ENCODE measurements at regions not wholly inside any gene's neighbourhood (a gene's known extent, or its start where the extent isn't known, plus 50 kb on each side); places are given as distances from the start of the nearest gene placed in this dataset.

DNA sequence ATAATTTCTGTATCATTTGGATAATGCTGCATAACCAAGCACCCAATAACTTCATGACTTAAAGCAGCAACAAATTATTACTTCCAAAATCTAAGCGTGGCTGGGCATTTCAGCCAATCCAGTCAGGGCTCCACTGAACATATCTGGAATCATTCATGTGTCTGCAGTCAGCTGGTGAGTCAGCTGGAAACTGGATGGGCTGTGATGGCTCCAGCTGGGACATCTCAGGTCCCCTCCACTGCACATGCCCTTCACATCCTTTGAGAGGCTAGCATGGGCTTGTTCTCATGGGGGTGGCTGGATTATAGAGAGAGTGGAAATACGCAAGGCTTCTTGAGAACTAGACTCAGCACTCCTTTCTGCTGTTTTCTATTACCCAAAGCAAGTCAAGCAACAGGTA lies 961.9 kb downstream of the DIAPH3 start:
- TF ChIP-seq ZNF274 (IDR thresholded peaks at IDR 0.05; ENCODE audit: low read length) (no peak), ZNF274 (tag by site-specific recombination; IDR thresholded peaks at IDR 0.05; ENCODE audit: borderline replicate concordance) (no peak), ZNF501 (tag by site-specific recombination; IDR thresholded peaks at IDR 0.05) (no peak), CTCF (tag by site-specific recombination; IDR thresholded peaks at IDR 0.05) (no peak), ZNF776 (tag by site-specific recombination; IDR thresholded peaks at IDR 0.05; ENCODE audit: borderline replicate concordance) (no peak), ZNF140 (tag by site-specific recombination; IDR thresholded peaks at IDR 0.05) (no peak), ZSCAN30 (tag by site-specific recombination; IDR thresholded peaks at IDR 0.05) (no peak), TCF7L2 (IDR thresholded peaks at IDR 0.05; ENCODE audit: borderline replicate concordance, low read depth, low read length) (no peak), BCL11A (tag by site-specific recombination; IDR thresholded peaks at IDR 0.05; ENCODE audit: low read depth) (no peak), ZBTB11 (tag by site-specific recombination; conservative IDR thresholded peaks at IDR 0.05; ENCODE audit: low read depth) (no peak), ZBTB26 (tag by site-specific recombination; optimal IDR thresholded peaks at IDR 0.05) (no peak)
- TF ChIP-seq, protein P1, sequence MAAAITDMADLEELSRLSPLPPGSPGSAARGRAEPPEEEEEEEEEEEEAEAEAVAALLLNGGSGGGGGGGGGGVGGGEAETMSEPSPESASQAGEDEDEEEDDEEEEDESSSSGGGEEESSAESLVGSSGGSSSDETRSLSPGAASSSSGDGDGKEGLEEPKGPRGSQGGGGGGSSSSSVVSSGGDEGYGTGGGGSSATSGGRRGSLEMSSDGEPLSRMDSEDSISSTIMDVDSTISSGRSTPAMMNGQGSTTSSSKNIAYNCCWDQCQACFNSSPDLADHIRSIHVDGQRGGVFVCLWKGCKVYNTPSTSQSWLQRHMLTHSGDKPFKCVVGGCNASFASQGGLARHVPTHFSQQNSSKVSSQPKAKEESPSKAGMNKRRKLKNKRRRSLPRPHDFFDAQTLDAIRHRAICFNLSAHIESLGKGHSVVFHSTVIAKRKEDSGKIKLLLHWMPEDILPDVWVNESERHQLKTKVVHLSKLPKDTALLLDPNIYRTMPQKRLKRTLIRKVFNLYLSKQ (tag by site-specific recombination; IDR thresholded peaks at IDR 0.05; ENCODE audit: borderline replicate concordance), result no peak
- TF ChIP-seq, protein P2, sequence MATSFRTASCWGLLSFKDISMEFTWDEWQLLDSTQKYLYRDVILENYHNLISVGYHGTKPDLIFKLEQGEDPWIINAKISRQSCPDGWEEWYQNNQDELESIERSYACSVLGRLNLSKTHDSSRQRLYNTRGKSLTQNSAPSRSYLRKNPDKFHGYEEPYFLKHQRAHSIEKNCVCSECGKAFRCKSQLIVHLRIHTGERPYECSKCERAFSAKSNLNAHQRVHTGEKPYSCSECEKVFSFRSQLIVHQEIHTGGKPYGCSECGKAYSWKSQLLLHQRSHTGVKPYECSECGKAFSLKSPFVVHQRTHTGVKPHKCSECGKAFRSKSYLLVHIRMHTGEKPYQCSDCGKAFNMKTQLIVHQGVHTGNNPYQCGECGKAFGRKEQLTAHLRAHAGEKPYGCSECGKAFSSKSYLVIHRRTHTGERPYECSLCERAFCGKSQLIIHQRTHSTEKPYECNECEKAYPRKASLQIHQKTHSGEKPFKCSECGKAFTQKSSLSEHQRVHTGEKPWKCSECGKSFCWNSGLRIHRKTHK (tag by site-specific recombination; IDR thresholded peaks at IDR 0.05), result no peak

Measured in HEK293 (cell line).